ENCODE measurements at regions not wholly inside any gene's neighbourhood (a gene's known extent, or its start where the extent isn't known, plus 50 kb on each side); places are given as distances from the start of the nearest gene placed in this dataset.
A peak's percentile ranks its signal among the peaks of the same experiment; 100 is the strongest.

- TF ChIP-seq TAF1 (IDR thresholded peaks at IDR 0.05; ENCODE audit: borderline replicate concordance, insufficient read depth, low read length) (no peak), REST (IDR thresholded peaks at IDR 0.05; ENCODE audit: insufficient read depth in 1 of 2, low read depth in 2 of 2, low read length in 2 of 2) (no peak), SIN3A (IDR thresholded peaks at IDR 0.05; ENCODE audit: borderline replicate concordance, insufficient read depth, low read length) (no peak), POLR2AphosphoS5 (IDR thresholded peaks at IDR 0.05; ENCODE audit: low read depth, low read length) (no peak)
These were observed 364.8 kb upstream of the ESRRG start for GRCh38 chr1:217088011-217088410.

- TF ChIP-seq FOXP2 (optimal IDR thresholded peaks at IDR 0.05; ENCODE audit: borderline replicate concordance, extremely low read depth, extremely low read length, insufficient read depth) (no peak), SIN3A (IDR thresholded peaks at IDR 0.05; ENCODE audit: borderline replicate concordance, insufficient read depth, low read length) (no peak), REST (IDR thresholded peaks at IDR 0.05; ENCODE audit: insufficient read depth in 1 of 2, low read depth in 2 of 2, low read length in 2 of 2) (no peak)
These were observed 356.4 kb upstream of the ESRRG start for GRCh38 chr1:217079584-217079983.

GRCh38 chr1:217078959-217079358, 355.7 kb upstream of the ESRRG start:
- TF ChIP-seq SIN3A (IDR thresholded peaks at IDR 0.05; ENCODE audit: borderline replicate concordance, insufficient read depth, low read length) = no peak
- TF ChIP-seq REST (IDR thresholded peaks at IDR 0.05; ENCODE audit: insufficient read depth in 1 of 2, low read depth in 2 of 2, low read length in 2 of 2) = no peak
- no peak for TF ChIP-seq FOXP2 (optimal IDR thresholded peaks at IDR 0.05; ENCODE audit: borderline replicate concordance, extremely low read depth, extremely low read length, insufficient read depth)
- TF ChIP-seq TAF1 (IDR thresholded peaks at IDR 0.05; ENCODE audit: borderline replicate concordance, insufficient read depth, low read length) = no peak
- TF ChIP-seq POLR2AphosphoS5 (IDR thresholded peaks at IDR 0.05; ENCODE audit: low read depth, low read length) = no peak

- 0 out of 4 replicates have a peak, but pooled peaks of 1 of the 2 experiments have one; percentile 21 for TF ChIP-seq REST (IDR thresholded peaks at IDR 0.05; ENCODE audit: insufficient read depth in 1 of 2, low read depth in 2 of 2, low read length in 2 of 2)
- TF ChIP-seq SIN3A (IDR thresholded peaks at IDR 0.05; ENCODE audit: borderline replicate concordance, insufficient read depth, low read length) = 0 out of 2 replicates have a peak, but pooled peaks have one; percentile 32
- no peak for TF ChIP-seq FOXP2 (optimal IDR thresholded peaks at IDR 0.05; ENCODE audit: borderline replicate concordance, extremely low read depth, extremely low read length, insufficient read depth)
- TF ChIP-seq POLR2AphosphoS5 (IDR thresholded peaks at IDR 0.05; ENCODE audit: low read depth, low read length) = no peak
- no peak for TF ChIP-seq TAF1 (IDR thresholded peaks at IDR 0.05; ENCODE audit: borderline replicate concordance, insufficient read depth, low read length)
These were observed 355.0 kb upstream of the ESRRG start for GRCh38 chr1:217078078-217078690.

- TF ChIP-seq SIN3A (IDR thresholded peaks at IDR 0.05; ENCODE audit: borderline replicate concordance, insufficient read depth, low read length) = no peak
- TF ChIP-seq FOXP2 (optimal IDR thresholded peaks at IDR 0.05; ENCODE audit: borderline replicate concordance, extremely low read depth, extremely low read length, insufficient read depth) = no peak
- no peak for TF ChIP-seq TAF1 (IDR thresholded peaks at IDR 0.05; ENCODE audit: borderline replicate concordance, insufficient read depth, low read length)
- TF ChIP-seq REST (IDR thresholded peaks at IDR 0.05; ENCODE audit: insufficient read depth in 1 of 2, low read depth in 2 of 2, low read length in 2 of 2) = no peak
- no peak for TF ChIP-seq POLR2AphosphoS5 (IDR thresholded peaks at IDR 0.05; ENCODE audit: low read depth, low read length)
These were observed 354.2 kb upstream of the ESRRG start for GRCh38 chr1:217077426-217077825.

Data from PFSK-1 (cell line).